CD14-positive monocyte (primary cell): ENCODE measurements at regions not wholly inside any gene's neighbourhood (a gene's known extent, or its start where the extent isn't known, plus 50 kb on each side); places are given as distances from the start of the nearest gene placed in this dataset.

Source experiments
- DNase-seq, 3 donors: peaks; one replicate each; pipeline ENCODE4 v3.0.0-alpha.2; 2011 to 2022
- H2AFZ ChIP-seq: 2 replicates; pipeline ENCODE4 v1.6.0; 2012; ENCODE audit warnings: mild to moderate bottlenecking, low read depth, low read length, inconsistent platforms; ENCODE audit not compliant: insufficient read depth, poor library complexity, severe bottlenecking
- H3K27ac ChIP-seq, 2 donors: 1 replicate in 1 of 2; 2 replicates in 1 of 2; pipeline ENCODE4 v1.5.1; 2012 to 2013; ENCODE audit warnings: low read length in 2 of 2, control low read depth in 1 of 2, inconsistent platforms in 1 of 2, low read depth in 1 of 2, mild to moderate bottlenecking in 1 of 2
- H3K27me3 ChIP-seq, 2 donors: one replicate each; pipeline versions ENCODE4 v1.6.0 to v1.6.1; 2011 to 2013; ENCODE audit warnings: low read length in 2 of 2; ENCODE audit not compliant: control insufficient read depth in 2 of 2, insufficient read depth in 2 of 2
- H3K36me3 ChIP-seq, 2 donors: replicated peaks in 1 of 2; 1 replicate in 1 of 2; 2 replicates in 1 of 2; pipeline versions ENCODE4 v1.5.1 to v1.6.1; 2012 to 2013; ENCODE audit warnings: low read length in 2 of 2, control low read depth in 1 of 2, inconsistent platforms in 1 of 2, mild to moderate bottlenecking in 1 of 2; ENCODE audit not compliant: insufficient read depth in 2 of 2, control insufficient read depth in 1 of 2
- H3K4me1 ChIP-seq, 2 donors: 1 replicate in 1 of 2; 2 replicates in 1 of 2; pipeline versions ENCODE4 v1.5.1 to v1.6.1; 2012 to 2013; ENCODE audit warnings: low read length in 2 of 2, control low read depth in 1 of 2, inconsistent platforms in 1 of 2, mild to moderate bottlenecking in 1 of 2, moderate library complexity in 1 of 2; ENCODE audit not compliant: insufficient read depth in 2 of 2, control insufficient read depth in 1 of 2
- H3K4me2 ChIP-seq: replicated peaks from 2 replicates; pipeline ENCODE3; 2012; ENCODE audit warnings: low read length, moderate library complexity, mild to moderate bottlenecking; ENCODE audit not compliant: poor library complexity, severe bottlenecking; ENCODE audit errors: extremely low read depth
- H3K4me3 ChIP-seq, 3 experiments: fragments of 200-600 bp in 1 of 3; sonication (generic) in 1 of 3; replicated peaks in 1 of 3; 1 replicate in 2 of 3; 2 replicates in 1 of 3; pipeline ENCODE4 v1.5.1; 2011 to 2013; ENCODE audit warnings: low read length in 3 of 3, mild to moderate bottlenecking in 3 of 3, control low read depth in 2 of 3, low read depth in 2 of 3, inconsistent platforms in 1 of 3, moderate library complexity in 1 of 3
- H3K79me2 ChIP-seq: 2 replicates; pipeline ENCODE4 v1.6.0; 2012; ENCODE audit warnings: mild to moderate bottlenecking, control low read depth, inconsistent platforms, low read length, moderate library complexity; ENCODE audit not compliant: insufficient read depth
- H3K9ac ChIP-seq: 2 replicates; pipeline ENCODE4 v1.6.0; 2017; ENCODE audit warnings: low read length, mild to moderate bottlenecking; ENCODE audit not compliant: insufficient read depth, poor library complexity, severe bottlenecking
- H3K9me3 ChIP-seq, 2 donors: replicated peaks in 1 of 2; 1 replicate in 1 of 2; 2 replicates in 1 of 2; pipeline versions ENCODE4 v1.5.1 to v1.6.1; 2012 to 2013; ENCODE audit warnings: low read length in 2 of 2, control low read depth in 1 of 2; ENCODE audit not compliant: control insufficient read depth in 1 of 2, insufficient read depth in 1 of 2
- H4K20me1 ChIP-seq: 2 replicates; pipeline ENCODE4 v1.6.0; 2012; ENCODE audit warnings: mild to moderate bottlenecking, low read length, control low read depth, moderate library complexity; ENCODE audit not compliant: insufficient read depth
- H3K27ac Mint-ChIP-seq, 7 donors: one replicate each; pipeline ENCODE4 v1.8.0; 2020; ENCODE audit warnings: mild to moderate bottlenecking in 7 of 7, mixed read lengths in 7 of 7, moderate library complexity in 6 of 7, inconsistent platforms in 2 of 7
- H3K27me3 Mint-ChIP-seq, 3 donors: one replicate each; pipeline ENCODE4 v1.8.0; 2021 to 2022; ENCODE audit warnings: low read depth in 3 of 3, mild to moderate bottlenecking in 3 of 3, mixed read lengths in 3 of 3, moderate library complexity in 3 of 3, inconsistent platforms in 1 of 3
- H3K36me3 Mint-ChIP-seq, 2 donors: one replicate each; pipeline ENCODE4 v1.8.0; 2020; ENCODE audit warnings: mixed read lengths in 2 of 2, inconsistent platforms in 1 of 2, mild to moderate bottlenecking in 1 of 2
- H3K4me1 Mint-ChIP-seq: one replicate; pipeline ENCODE4 v1.8.0; 2020; ENCODE audit warnings: mild to moderate bottlenecking, mixed read lengths
- H3K4me3 Mint-ChIP-seq, 2 donors: one replicate each; pipeline ENCODE4 v1.8.0; 2020; ENCODE audit warnings: mild to moderate bottlenecking in 2 of 2, mixed read lengths in 2 of 2, moderate library complexity in 1 of 2
- H3K9me3 Mint-ChIP-seq, 7 donors: one replicate each; pipeline ENCODE4 v1.8.0; 2020 to 2022; ENCODE audit warnings: mixed read lengths in 7 of 7, mild to moderate bottlenecking in 6 of 7, moderate library complexity in 6 of 7, inconsistent platforms in 2 of 7
- CTCF ChIP-seq: fragments of 200-600 bp; IDR thresholded peaks from one replicate; pipeline ENCODE4 v1.8.0; 2022; ENCODE audit warnings: antibody characterized with exemption, mild to moderate bottlenecking
- WGBS: methylation state at CpG from one replicate; pipeline ENCODE4 v1.1.5; 2013; ENCODE audit warnings: missing lambda C conversion rate; ENCODE audit not compliant: insufficient coverage; 5-methylcytosine and 5-hydroxymethylcytosine counted together
- intact Hi-C, 2 donors: fragments of 100-400 bp; cut with micrococcal nuclease; formaldehyde crosslinking; loops; one replicate each; pipeline versions ENCODE4 v1.15.0 to v1.15.1; 2023

GRCh38 chr5:173751266-173751600 lies 134.8 kb upstream of the BOD1 start:
- Mint-ChIP-seq H3K27me3 (peaks cover 0 to 2% (median 1%) of the 10 kb centered on the region in 3 donors), H3K4me3 (peak overlapping the region in 1 of 2 donors; percentile 42), H3K9me3 (no peaks in the 10 kb centered on the region), H3K27ac (peak overlapping the region in 2 of 7 donors; percentile 3 to 56), H3K36me3 (no peaks in the 10 kb centered on the region), H3K4me1 (peaks cover 20% of the 10 kb centered on the region)
- H3K4me3 ChIP-seq, result no peak overlapping the region
- no peak for TF ChIP-seq CTCF
- intact Hi-C loops, result no loop called here
- no peaks in the 10 kb centered on the region for H4K20me1 ChIP-seq
- no peaks in the 10 kb centered on the region for H3K9me3 ChIP-seq
- peaks cover 11 to 14% of the 10 kb centered on the region in 2 donors for H3K4me1 ChIP-seq
- H3K27ac ChIP-seq, result no peak overlapping the region
- H3K79me2 ChIP-seq, result no peaks in the 10 kb centered on the region
- 100% methylated on average over 1 of the region's 5 CpGs for WGBS
- H2AFZ ChIP-seq, result no peak overlapping the region
- no peaks in the 10 kb centered on the region for H3K36me3 ChIP-seq
- H3K27me3 ChIP-seq, result no peaks in the 10 kb centered on the region
- no peak overlapping the region for H3K9ac ChIP-seq
- no peak overlapping the region for H3K4me2 ChIP-seq
- no peak for DNase-seq

GRCh38 chr5:173752653-173753052 lies 135.5 kb upstream of the CPEB4 start:
- Histone ChIP-seq H4K20me1 (no peaks in the 10 kb centered on the region), H3K9ac (no peak overlapping the region), H2AFZ (no peak overlapping the region), H3K4me1 (peaks cover 11 to 14% of the 10 kb centered on the region in 2 donors), H3K4me2 (no peak overlapping the region), H3K36me3 (no peaks in the 10 kb centered on the region), H3K9me3 (no peaks in the 10 kb centered on the region), H3K4me3 (no peak overlapping the region), H3K27me3 (no peaks in the 10 kb centered on the region), H3K79me2 (no peaks in the 10 kb centered on the region), H3K27ac (no peak overlapping the region)
- no peaks in the 10 kb centered on the region for H3K9me3 Mint-ChIP-seq
- peaks cover 18% of the 10 kb centered on the region for H3K4me1 Mint-ChIP-seq
- H3K36me3 Mint-ChIP-seq, result no peaks in the 10 kb centered on the region
- DNase-seq, result no peak
- intact Hi-C loops, result no loop called here
- H3K4me3 Mint-ChIP-seq, result no peak overlapping the region
- peaks cover 0 to 2% (median 1%) of the 10 kb centered on the region in 3 donors for H3K27me3 Mint-ChIP-seq
- H3K27ac Mint-ChIP-seq, result no peak overlapping the region
- 95% methylated on average over 4 of the region's 4 CpGs for WGBS
- TF ChIP-seq CTCF, result no peak
